SK-N-SH treated with all-trans-retinoic acid at 6 μM for 48 hours (cell line): ENCODE measurements at regions not wholly inside any gene's neighbourhood (a gene's known extent, or its start where the extent isn't known, plus 50 kb on each side); places are given as distances from the start of the nearest gene placed in this dataset.

Source experiments
- ATAC-seq: fragments of 200-7000 bp; cut with Tn5 transposase; 3 replicates; pipeline ENCODE4 v1.9.1; 2020; ENCODE audit warnings: mild to moderate bottlenecking, moderate library complexity
- ARNTL ChIP-seq: fragments of 450-650 bp; formaldehyde crosslinking; IDR thresholded peaks from 2 replicates; pipeline ENCODE4 v1.5.0; 2020; ENCODE audit warnings: low read depth, mild to moderate bottlenecking, moderate library complexity, borderline replicate concordance
- BACH2 ChIP-seq: fragments of 250-450 bp; sonication (Bioruptor Pico); IDR thresholded peaks from 2 replicates; pipeline ENCODE4 v1.9.0; 2021; ENCODE audit warnings: mild to moderate bottlenecking, borderline replicate concordance
- CREB5 ChIP-seq: fragments of 250-450 bp; sonication (Bioruptor Pico); IDR thresholded peaks from 2 replicates; pipeline ENCODE4 v1.5.1; 2020; ENCODE audit warnings: low read depth, mild to moderate bottlenecking, moderate library complexity
- CSDC2 ChIP-seq: fragments of 250-450 bp; sonication (Bioruptor Pico); IDR thresholded peaks from 2 replicates; pipeline ENCODE4 v1.5.0; 2020; ENCODE audit warnings: mild to moderate bottlenecking, moderate library complexity
- ESRRG ChIP-seq: fragments of 250-450 bp; sonication (Bioruptor Pico); IDR thresholded peaks from 2 replicates; pipeline ENCODE4 v1.6.1; 2021; ENCODE audit warnings: mild to moderate bottlenecking
- GLIS3 ChIP-seq: fragments of 250-450 bp; sonication (Bioruptor Pico); IDR thresholded peaks from 2 replicates; pipeline ENCODE4 v1.5.0; 2020; ENCODE audit warnings: mild to moderate bottlenecking, moderate library complexity
- ISL1 ChIP-seq: fragments of 250-450 bp; sonication (Bioruptor Pico); IDR thresholded peaks from 2 replicates; pipeline ENCODE4 v2.1.2; 2022; ENCODE audit warnings: mild to moderate bottlenecking, moderate library complexity
- OSR1 ChIP-seq: fragments of 250-450 bp; sonication (Bioruptor Pico); IDR thresholded peaks from 2 replicates; pipeline ENCODE4 v1.8.0; 2022; ENCODE audit warnings: moderate library complexity, mild to moderate bottlenecking, inconsistent platforms
- PATZ1 ChIP-seq: fragments of 250-450 bp; sonication (Bioruptor Pico); IDR thresholded peaks from 2 replicates; pipeline ENCODE4 v1.8.0; 2020; ENCODE audit warnings: mild to moderate bottlenecking, moderate library complexity, borderline replicate concordance
- POU6F1 ChIP-seq: fragments of 250-450 bp; sonication (Bioruptor Pico); IDR thresholded peaks from 2 replicates; pipeline ENCODE4 v1.8.0; 2021; ENCODE audit warnings: low read depth, mild to moderate bottlenecking, moderate library complexity, borderline replicate concordance
- PPARA ChIP-seq: fragments of 250-450 bp; sonication (Bioruptor Pico); IDR thresholded peaks from 2 replicates; pipeline ENCODE4 v1.5.0; 2020; ENCODE audit warnings: mild to moderate bottlenecking, borderline replicate concordance
- RARB ChIP-seq: fragments of 250-450 bp; sonication (Bioruptor Pico); IDR thresholded peaks from 2 replicates; pipeline ENCODE4 v1.8.0; 2021; ENCODE audit warnings: mild to moderate bottlenecking, moderate library complexity
- SNAI2 ChIP-seq: fragments of 250-450 bp; sonication (Bioruptor Pico); IDR thresholded peaks from 2 replicates; pipeline ENCODE4 v1.5.0; 2020; ENCODE audit warnings: mild to moderate bottlenecking, moderate library complexity
- TCF4 ChIP-seq: fragments of 250-450 bp; sonication (Bioruptor Pico); IDR thresholded peaks from 2 replicates; pipeline ENCODE4 v1.8.0; 2021; ENCODE audit warnings: mild to moderate bottlenecking, moderate library complexity, borderline replicate concordance
- TOX ChIP-seq: fragments of 250-450 bp; sonication (Bioruptor Pico); IDR thresholded peaks from 2 replicates; pipeline ENCODE4 v1.8.0; 2021; ENCODE audit warnings: mild to moderate bottlenecking, moderate library complexity, borderline replicate concordance
- TSHZ2 ChIP-seq: fragments of 250-450 bp; sonication (Bioruptor Pico); IDR thresholded peaks from 2 replicates; pipeline ENCODE4 v1.5.0; 2020; ENCODE audit warnings: mild to moderate bottlenecking, moderate library complexity
- ZC3H10 ChIP-seq: fragments of 250-450 bp; sonication (Bioruptor Pico); IDR thresholded peaks from 2 replicates; pipeline ENCODE4 v1.5.1; 2021; ENCODE audit warnings: mild to moderate bottlenecking, moderate library complexity
- ZFP30 ChIP-seq: fragments of 450-650 bp; formaldehyde crosslinking; IDR thresholded peaks from 2 replicates; pipeline ENCODE4 v1.5.0; 2022; ENCODE audit warnings: mild to moderate bottlenecking, moderate library complexity
- ZNF565 ChIP-seq: fragments of 450-650 bp; formaldehyde crosslinking; conservative IDR thresholded peaks from 2 replicates; pipeline ENCODE4 v1.5.0; 2020; ENCODE audit warnings: low read depth, mild to moderate bottlenecking, moderate library complexity
- ZNF70 ChIP-seq: fragments of 450-650 bp; formaldehyde crosslinking; IDR thresholded peaks from 2 replicates; pipeline ENCODE4 v1.5.0; 2020; ENCODE audit warnings: mild to moderate bottlenecking, moderate library complexity
- ZNF8 ChIP-seq: fragments of 450-650 bp; formaldehyde crosslinking; IDR thresholded peaks from 2 replicates; pipeline ENCODE4 v1.5.0; 2020; ENCODE audit warnings: mild to moderate bottlenecking, moderate library complexity

GRCh38 chr2:196249860-196250259, 78.5 kb upstream of the STK17B start (continued):
- no peak for TF ChIP-seq TCF4
- TF ChIP-seq ZNF70 = no peak
- TF ChIP-seq PATZ1 = no peak
- TF ChIP-seq SNAI2 (CRISPR knock-in tag) = no peak
- TF ChIP-seq RARB = no peak

GRCh38 chr2:196251132-196251531, 79.8 kb upstream of the STK17B start:
- ATAC-seq = no peak
- no peak for TF ChIP-seq ZNF70
- TF ChIP-seq CREB5 (CRISPR knock-in tag) = no peak
- no peak for TF ChIP-seq ARNTL (CRISPR knock-in tag)
- no peak for TF ChIP-seq ZC3H10 (CRISPR knock-in tag)
- no peak for TF ChIP-seq ISL1 (CRISPR knock-in tag)
- TF ChIP-seq GLIS3 (CRISPR knock-in tag) = no peak
- TF ChIP-seq TSHZ2 = no peak
- TF ChIP-seq PATZ1 = no peak
- TF ChIP-seq TOX (CRISPR knock-in tag) = no peak

GRCh38 chr2:196252408-196253115, 81.2 kb upstream of the STK17B start:
- TF ChIP-seq OSR1 (CRISPR knock-in tag) = no peak
- no peak for TF ChIP-seq ZFP30 (CRISPR knock-in tag)
- no peak for TF ChIP-seq TSHZ2
- TF ChIP-seq ZNF70 = no peak
- TF ChIP-seq GLIS3 (CRISPR knock-in tag) = no peak
- no peak for TF ChIP-seq CSDC2 (CRISPR knock-in tag)
- no peak for ATAC-seq

GRCh38 chr2:196253116-196253480, 81.7 kb upstream of the STK17B start:
- ATAC-seq = no peak
- TF ChIP-seq CSDC2 (CRISPR knock-in tag) (no peak), ZC3H10 (CRISPR knock-in tag) (no peak), SNAI2 (CRISPR knock-in tag) (no peak), RARB (no peak), OSR1 (CRISPR knock-in tag) (no peak), TOX (CRISPR knock-in tag) (no peak), ZNF565 (CRISPR knock-in tag) (no peak), ISL1 (CRISPR knock-in tag) (no peak), ESRRG (no peak), BACH2 (CRISPR knock-in tag) (no peak), TCF4 (no peak), PPARA (CRISPR knock-in tag) (no peak), POU6F1 (CRISPR knock-in tag) (no peak), ARNTL (CRISPR knock-in tag) (no peak), CREB5 (CRISPR knock-in tag) (no peak), ZFP30 (CRISPR knock-in tag) (no peak), ZNF8 (CRISPR knock-in tag) (no peak)
